ENCODE measurements at regions not wholly inside any gene's neighbourhood (a gene's known extent, or its start where the extent isn't known, plus 50 kb on each side); places are given as distances from the start of the nearest gene placed in this dataset.

- DNase-seq = no peak
- POLR2A ChIA-PET = no interaction called here
- H3K4me1 ChIP-seq (ENCODE audit: insufficient read depth, low read length) = no peaks in the 10 kb centered on the region
Observed at GRCh38 chr13:76106763-76107162, 470.6 kb downstream of the LMO7 start.

GRCh38 chr13:76094645-76095044 is 458.5 kb downstream of the LMO7 start:
- Histone ChIP-seq H3K27me3 (ENCODE audit: control insufficient read depth in 1 of 2, insufficient read depth in 2 of 2, low read length in 2 of 2) (no peaks in the 10 kb centered on the region), H3K36me3 (ENCODE audit: insufficient read depth, low read length) (no peaks in the 10 kb centered on the region), H3K9me3 (ENCODE audit: control insufficient read depth in 1 of 2, insufficient read depth in 1 of 2, low read length in 2 of 2) (no peaks in the 10 kb centered on the region), H3K27ac (ENCODE audit: low read depth in 1 of 2, low read length in 2 of 2) (no peak overlapping the region), H3K4me1 (ENCODE audit: insufficient read depth, low read length) (no peaks in the 10 kb centered on the region), H3K4me3 (ENCODE audit: low read length) (no peak overlapping the region)
- CTCF ChIA-PET = no interaction called here
- Mint-ChIP-seq H3K36me3 (ENCODE audit: low read depth) (no peaks in the 10 kb centered on the region), H3K27me3 (peaks cover 7% of the 10 kb centered on the region), H3K9me3 (no peaks in the 10 kb centered on the region), H3K4me1 (ENCODE audit: low read depth) (no peaks in the 10 kb centered on the region), H3K27ac (no peak overlapping the region), H3K4me3 (no peak overlapping the region)
- POLR2A ChIA-PET = no interaction called here
- intact Hi-C loops (cut with DNase I, micrococcal nuclease) = no loop called here
- DNase-seq (no peak), ATAC-seq (ENCODE audit: poor library complexity) (no peak)
- TF ChIP-seq CTCF (IDR thresholded peaks at IDR 0.05) = no peak

More at GRCh38 chr13:76106763-76107162, 470.6 kb downstream of the LMO7 start:
- no peak overlapping the region for H3K27ac ChIP-seq (ENCODE audit: low read depth in 1 of 2, low read length in 2 of 2)
- no peaks in the 10 kb centered on the region for H3K4me1 Mint-ChIP-seq (ENCODE audit: low read depth)
- H3K27ac Mint-ChIP-seq = no peak overlapping the region
- intact Hi-C loops (cut with DNase I, micrococcal nuclease) = no loop called here
- no peaks in the 10 kb centered on the region for H3K27me3 Mint-ChIP-seq
- CTCF ChIA-PET = no interaction called here
- H3K4me3 Mint-ChIP-seq = no peak overlapping the region
- H3K4me3 ChIP-seq (ENCODE audit: low read length) = no peak overlapping the region
- no peaks in the 10 kb centered on the region for H3K27me3 ChIP-seq (ENCODE audit: control insufficient read depth in 1 of 2, insufficient read depth in 2 of 2, low read length in 2 of 2)
- H3K36me3 ChIP-seq (ENCODE audit: insufficient read depth, low read length) = no peaks in the 10 kb centered on the region
- H3K36me3 Mint-ChIP-seq (ENCODE audit: low read depth) = no peaks in the 10 kb centered on the region
- TF ChIP-seq CTCF (IDR thresholded peaks at IDR 0.05) = no peak
- peaks cover 6% of the 10 kb centered on the region for H3K9me3 Mint-ChIP-seq
- no peak for ATAC-seq (ENCODE audit: poor library complexity)
- H3K9me3 ChIP-seq (ENCODE audit: control insufficient read depth in 1 of 2, insufficient read depth in 1 of 2, low read length in 2 of 2) = no peaks in the 10 kb centered on the region

- Histone ChIP-seq H3K36me3 (ENCODE audit: insufficient read depth, low read length) (no peaks in the 10 kb centered on the region), H3K4me1 (ENCODE audit: insufficient read depth, low read length) (no peaks in the 10 kb centered on the region), H3K27ac (ENCODE audit: low read depth in 1 of 2, low read length in 2 of 2) (no peak overlapping the region), H3K9me3 (ENCODE audit: control insufficient read depth in 1 of 2, insufficient read depth in 1 of 2, low read length in 2 of 2) (peaks cover 9 to 11% of the 10 kb centered on the region in 2 experiments), H3K27me3 (ENCODE audit: control insufficient read depth in 1 of 2, insufficient read depth in 2 of 2, low read length in 2 of 2) (no peaks in the 10 kb centered on the region), H3K4me3 (ENCODE audit: low read length) (no peak overlapping the region)
- intact Hi-C loops (cut with DNase I, micrococcal nuclease) = no loop called here
- Mint-ChIP-seq H3K27me3 (peaks cover 7% of the 10 kb centered on the region), H3K27ac (no peak overlapping the region), H3K36me3 (ENCODE audit: low read depth) (no peaks in the 10 kb centered on the region), H3K4me3 (no peak overlapping the region), H3K4me1 (ENCODE audit: low read depth) (no peaks in the 10 kb centered on the region), H3K9me3 (peaks cover 9% of the 10 kb centered on the region)
- no peak for TF ChIP-seq CTCF (IDR thresholded peaks at IDR 0.05)
- ChIA-PET CTCF (no interaction called here), POLR2A (no interaction called here)
- DNase-seq (no peak), ATAC-seq (ENCODE audit: poor library complexity) (no peak)
Observed at GRCh38 chr13:76091076-76091475, 454.9 kb downstream of the LMO7 start.
